ENCODE measurements at regions not wholly inside any gene's neighbourhood (a gene's known extent, or its start where the extent isn't known, plus 50 kb on each side); places are given as distances from the start of the nearest gene placed in this dataset.

- Histone ChIP-seq H3K36me3 (ENCODE audit: control insufficient read depth in 4 of 4, insufficient read depth in 4 of 4, low read length in 3 of 4) (no peaks in the 10 kb centered on the region), H3K4me1 (ENCODE audit: control extremely low read depth in 1 of 4, control insufficient read depth in 4 of 4, insufficient read depth in 4 of 4, low read length in 3 of 4) (no peaks in the 10 kb centered on the region), H3K4me3 (ENCODE audit: control insufficient read depth in 1 of 7, extremely low read depth in 1 of 7, insufficient read depth in 4 of 7, low read depth in 2 of 7, low read length in 6 of 7) (no peak overlapping the region), H3K27me3 (replicated peaks in 2 of 5; ENCODE audit: control insufficient read depth in 4 of 5, insufficient read depth in 5 of 5, low read length in 4 of 5) (no peaks in the 10 kb centered on the region), H3K9me3 (ENCODE audit: control extremely low read depth in 1 of 5, control insufficient read depth in 4 of 5, insufficient read depth in 2 of 5, low read depth in 1 of 5, low read length in 4 of 5) (no peaks in the 10 kb centered on the region), H3K27ac (ENCODE audit: insufficient read depth in 1 of 2, low read depth in 1 of 2, low read length in 2 of 2, poor library complexity in 1 of 2, severe bottlenecking in 2 of 2) (no peak overlapping the region)
- ChIA-PET CTCF (no interaction called here), POLR2A (no interaction called here)
- 89% methylated on average over 1 of the region's 2 CpGs for WGBS (ENCODE audit: insufficient coverage)
- DNase-seq, result no peak
These were observed 232.9 kb upstream of the PCDH20 start for GRCh38 chr13:61648547-61648946.

DNA sequence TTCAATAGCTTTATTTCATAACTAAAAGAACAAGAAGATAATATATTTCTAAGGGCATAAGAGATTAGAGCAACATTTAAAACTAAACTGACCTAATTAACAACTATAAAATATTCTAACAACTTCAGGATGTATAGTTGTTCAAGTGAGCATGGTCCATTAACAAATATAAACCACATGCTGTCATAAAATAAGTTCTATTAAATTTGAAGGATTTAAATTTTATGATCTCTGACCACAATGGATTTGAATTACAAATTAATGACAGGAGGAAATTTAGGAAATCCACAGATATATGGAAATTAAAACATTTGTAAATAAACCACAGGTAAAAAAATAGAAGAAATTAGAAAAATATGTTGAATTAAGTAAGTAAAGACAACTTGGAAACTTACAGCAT is 196.5 kb upstream of the PCDH20 start:
- Histone ChIP-seq H3K27me3 (replicated peaks in 2 of 5; ENCODE audit: control insufficient read depth in 4 of 5, insufficient read depth in 5 of 5, low read length in 4 of 5) (no peaks in the 10 kb centered on the region), H3K27ac (ENCODE audit: insufficient read depth in 1 of 2, low read depth in 1 of 2, low read length in 2 of 2, poor library complexity in 1 of 2, severe bottlenecking in 2 of 2) (no peak overlapping the region), H3K4me3 (ENCODE audit: control insufficient read depth in 1 of 7, extremely low read depth in 1 of 7, insufficient read depth in 4 of 7, low read depth in 2 of 7, low read length in 6 of 7) (no peak overlapping the region), H3K4me1 (ENCODE audit: control extremely low read depth in 1 of 4, control insufficient read depth in 4 of 4, insufficient read depth in 4 of 4, low read length in 3 of 4) (no peaks in the 10 kb centered on the region), H3K9me3 (ENCODE audit: control extremely low read depth in 1 of 5, control insufficient read depth in 4 of 5, insufficient read depth in 2 of 5, low read depth in 1 of 5, low read length in 4 of 5) (no peaks in the 10 kb centered on the region), H3K36me3 (ENCODE audit: control insufficient read depth in 4 of 4, insufficient read depth in 4 of 4, low read length in 3 of 4) (no peaks in the 10 kb centered on the region)
- POLR2A ChIA-PET, result no interaction called here
- no peak for DNase-seq
- CTCF ChIA-PET, result no interaction called here

- Histone ChIP-seq H3K4me3 (ENCODE audit: control insufficient read depth in 1 of 7, extremely low read depth in 1 of 7, insufficient read depth in 4 of 7, low read depth in 2 of 7, low read length in 6 of 7) (no peak overlapping the region), H3K36me3 (ENCODE audit: control insufficient read depth in 4 of 4, insufficient read depth in 4 of 4, low read length in 3 of 4) (no peaks in the 10 kb centered on the region), H3K27ac (ENCODE audit: insufficient read depth in 1 of 2, low read depth in 1 of 2, low read length in 2 of 2, poor library complexity in 1 of 2, severe bottlenecking in 2 of 2) (no peak overlapping the region), H3K4me1 (ENCODE audit: control extremely low read depth in 1 of 4, control insufficient read depth in 4 of 4, insufficient read depth in 4 of 4, low read length in 3 of 4) (no peaks in the 10 kb centered on the region), H3K27me3 (replicated peaks in 2 of 5; ENCODE audit: control insufficient read depth in 4 of 5, insufficient read depth in 5 of 5, low read length in 4 of 5) (no peaks in the 10 kb centered on the region), H3K9me3 (ENCODE audit: control extremely low read depth in 1 of 5, control insufficient read depth in 4 of 5, insufficient read depth in 2 of 5, low read depth in 1 of 5, low read length in 4 of 5) (no peaks in the 10 kb centered on the region)
- POLR2A ChIA-PET, result no interaction called here
- CTCF ChIA-PET, result interaction anchor here (0.6 kb wide), 1 partner anchor 93 kb away, joined by 3 read pairs; no protein-coding TSS in a partner anchor
- DNase-seq, result no peak
- WGBS (ENCODE audit: insufficient coverage), result 89% methylated on average over 3 of the region's 3 CpGs
These were observed 192.5 kb upstream of the PCDH20 start for GRCh38 chr13:61608138-61608537.

DNA sequence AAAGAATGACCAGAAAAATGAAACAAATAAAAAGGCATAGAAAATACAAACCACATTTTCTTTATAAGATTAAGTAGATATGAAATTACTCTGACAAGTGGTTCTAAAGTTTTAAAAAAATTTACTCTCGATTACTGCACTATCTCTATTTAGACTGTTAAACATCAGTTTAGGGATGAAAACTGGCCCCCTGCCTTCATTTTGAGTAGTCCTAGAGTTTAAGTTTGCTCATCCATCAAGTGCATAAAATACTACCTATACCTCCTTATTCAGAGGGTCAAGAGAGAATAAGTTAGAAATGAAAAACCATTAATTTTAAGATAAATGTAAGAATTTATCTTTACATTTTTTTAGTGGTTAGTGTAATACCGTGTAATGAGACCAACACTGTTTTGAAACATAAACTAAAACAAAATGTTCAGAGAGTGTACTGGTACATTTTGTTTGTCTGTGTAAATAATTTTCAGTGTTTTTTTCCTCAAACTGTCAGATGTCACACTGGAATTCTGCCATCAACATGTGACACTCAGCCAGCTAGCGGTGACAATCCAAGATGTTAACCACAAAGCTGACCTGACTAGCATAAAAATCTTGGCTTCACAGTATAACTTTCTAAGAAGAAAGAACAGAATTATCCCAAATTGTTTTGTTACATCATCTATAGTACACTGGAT is 184.8 kb upstream of the PCDH20 start:
- Histone ChIP-seq H3K36me3 (ENCODE audit: control insufficient read depth in 4 of 4, insufficient read depth in 4 of 4, low read length in 3 of 4) (no peaks in the 10 kb centered on the region), H3K4me1 (ENCODE audit: control extremely low read depth in 1 of 4, control insufficient read depth in 4 of 4, insufficient read depth in 4 of 4, low read length in 3 of 4) (no peaks in the 10 kb centered on the region), H3K27me3 (replicated peaks in 2 of 5; ENCODE audit: control insufficient read depth in 4 of 5, insufficient read depth in 5 of 5, low read length in 4 of 5) (no peaks in the 10 kb centered on the region), H3K9me3 (ENCODE audit: control extremely low read depth in 1 of 5, control insufficient read depth in 4 of 5, insufficient read depth in 2 of 5, low read depth in 1 of 5, low read length in 4 of 5) (no peaks in the 10 kb centered on the region), H3K27ac (ENCODE audit: insufficient read depth in 1 of 2, low read depth in 1 of 2, low read length in 2 of 2, poor library complexity in 1 of 2, severe bottlenecking in 2 of 2) (no peak overlapping the region), H3K4me3 (ENCODE audit: control insufficient read depth in 1 of 7, extremely low read depth in 1 of 7, insufficient read depth in 4 of 7, low read depth in 2 of 7, low read length in 6 of 7) (no peak overlapping the region)
- POLR2A ChIA-PET, result no interaction called here
- no peak for DNase-seq
- no CpG with 5 or more reads among the region's 3 CpGs for WGBS (ENCODE audit: insufficient coverage)
- CTCF ChIA-PET, result no interaction called here

DNA sequence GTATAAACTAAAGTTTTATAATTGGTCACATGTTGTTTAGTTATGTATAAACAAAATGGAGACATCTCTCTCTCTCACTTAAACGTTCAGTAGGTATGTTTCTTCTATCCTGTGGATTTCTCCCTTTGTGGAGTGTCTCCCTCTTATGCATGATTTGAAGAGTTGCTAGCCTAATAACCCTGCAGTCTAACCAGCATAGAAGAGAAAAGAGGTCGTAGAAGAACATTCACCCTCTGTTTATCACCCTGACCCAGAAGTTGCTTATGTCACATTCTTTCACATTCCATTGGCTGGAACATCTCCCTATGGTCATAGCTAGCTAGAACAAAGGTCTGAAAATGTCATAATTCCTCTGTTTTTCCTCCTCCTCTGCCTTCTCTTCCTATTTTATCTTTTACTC is 176.8 kb upstream of the PCDH20 start:
- no peak overlapping the region for H3K4me3 ChIP-seq (ENCODE audit: control insufficient read depth in 1 of 7, extremely low read depth in 1 of 7, insufficient read depth in 4 of 7, low read depth in 2 of 7, low read length in 6 of 7)
- H3K27ac ChIP-seq (ENCODE audit: insufficient read depth in 1 of 2, low read depth in 1 of 2, low read length in 2 of 2, poor library complexity in 1 of 2, severe bottlenecking in 2 of 2), result no peak overlapping the region
- H3K36me3 ChIP-seq (ENCODE audit: control insufficient read depth in 4 of 4, insufficient read depth in 4 of 4, low read length in 3 of 4), result no peaks in the 10 kb centered on the region
- no peaks in the 10 kb centered on the region for H3K27me3 ChIP-seq (replicated peaks in 2 of 5; ENCODE audit: control insufficient read depth in 4 of 5, insufficient read depth in 5 of 5, low read length in 4 of 5)
- no peaks in the 10 kb centered on the region for H3K9me3 ChIP-seq (ENCODE audit: control extremely low read depth in 1 of 5, control insufficient read depth in 4 of 5, insufficient read depth in 2 of 5, low read depth in 1 of 5, low read length in 4 of 5)
- WGBS (ENCODE audit: insufficient coverage), result 17% methylated on average over 1 of the region's 2 CpGs
- H3K4me1 ChIP-seq (ENCODE audit: control extremely low read depth in 1 of 4, control insufficient read depth in 4 of 4, insufficient read depth in 4 of 4, low read length in 3 of 4), result no peaks in the 10 kb centered on the region
- ChIA-PET CTCF (no interaction called here), POLR2A (no interaction called here)
- DNase-seq, result no peak

GRCh38 chr13:61575973-61576372 is 160.3 kb upstream of the PCDH20 start:
- no peaks in the 10 kb centered on the region for H3K27me3 ChIP-seq (replicated peaks in 2 of 5; ENCODE audit: control insufficient read depth in 4 of 5, insufficient read depth in 5 of 5, low read length in 4 of 5)
- H3K9me3 ChIP-seq (ENCODE audit: control extremely low read depth in 1 of 5, control insufficient read depth in 4 of 5, insufficient read depth in 2 of 5, low read depth in 1 of 5, low read length in 4 of 5), result no peaks in the 10 kb centered on the region
- POLR2A ChIA-PET, result no interaction called here
- DNase-seq, result no peak
- H3K4me1 ChIP-seq (ENCODE audit: control extremely low read depth in 1 of 4, control insufficient read depth in 4 of 4, insufficient read depth in 4 of 4, low read length in 3 of 4), result no peaks in the 10 kb centered on the region
- H3K27ac ChIP-seq (ENCODE audit: insufficient read depth in 1 of 2, low read depth in 1 of 2, low read length in 2 of 2, poor library complexity in 1 of 2, severe bottlenecking in 2 of 2), result no peak overlapping the region
- H3K36me3 ChIP-seq (ENCODE audit: control insufficient read depth in 4 of 4, insufficient read depth in 4 of 4, low read length in 3 of 4), result no peaks in the 10 kb centered on the region
- 80% methylated on average over 1 of the region's 1 CpG for WGBS (ENCODE audit: insufficient coverage)
- CTCF ChIA-PET, result no interaction called here
- H3K4me3 ChIP-seq (ENCODE audit: control insufficient read depth in 1 of 7, extremely low read depth in 1 of 7, insufficient read depth in 4 of 7, low read depth in 2 of 7, low read length in 6 of 7), result no peak overlapping the region

DNA sequence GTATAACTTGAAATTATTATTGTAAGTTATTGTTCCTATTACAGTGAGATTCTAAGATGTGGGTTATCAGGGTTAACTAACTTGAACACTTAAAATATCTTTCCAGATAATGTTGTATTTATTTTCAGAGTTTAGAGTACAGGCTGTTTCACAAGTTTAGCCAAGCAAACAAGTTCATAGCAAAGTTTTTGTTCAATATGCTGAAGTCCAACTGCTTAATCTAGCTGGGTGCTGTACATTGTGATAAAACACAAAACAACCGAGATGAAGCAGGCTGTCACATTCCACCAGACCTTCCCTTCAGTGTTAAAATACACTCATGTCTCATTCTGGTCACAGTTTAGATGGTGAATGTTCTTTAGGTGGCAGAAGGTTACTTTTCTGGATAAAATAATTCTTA is 148.0 kb upstream of the PCDH20 start:
- H3K36me3 ChIP-seq (ENCODE audit: control insufficient read depth in 4 of 4, insufficient read depth in 4 of 4, low read length in 3 of 4), result no peaks in the 10 kb centered on the region

More for the DNA sequence above, 148.0 kb upstream of the PCDH20 start:
- Histone ChIP-seq H3K27me3 (replicated peaks in 2 of 5; ENCODE audit: control insufficient read depth in 4 of 5, insufficient read depth in 5 of 5, low read length in 4 of 5) (no peaks in the 10 kb centered on the region), H3K4me3 (ENCODE audit: control insufficient read depth in 1 of 7, extremely low read depth in 1 of 7, insufficient read depth in 4 of 7, low read depth in 2 of 7, low read length in 6 of 7) (no peak overlapping the region), H3K4me1 (ENCODE audit: control extremely low read depth in 1 of 4, control insufficient read depth in 4 of 4, insufficient read depth in 4 of 4, low read length in 3 of 4) (no peaks in the 10 kb centered on the region), H3K27ac (ENCODE audit: insufficient read depth in 1 of 2, low read depth in 1 of 2, low read length in 2 of 2, poor library complexity in 1 of 2, severe bottlenecking in 2 of 2) (no peak overlapping the region), H3K9me3 (ENCODE audit: control extremely low read depth in 1 of 5, control insufficient read depth in 4 of 5, insufficient read depth in 2 of 5, low read depth in 1 of 5, low read length in 4 of 5) (no peaks in the 10 kb centered on the region)
- POLR2A ChIA-PET, result no interaction called here
- DNase-seq, result no peak
- WGBS (ENCODE audit: insufficient coverage), result no CpG with 5 or more reads among the region's 1 CpG
- CTCF ChIA-PET, result no interaction called here
